Fibroblast of skin of left quadriceps (primary cell): ENCODE measurements at regions not wholly inside any gene's neighbourhood (a gene's known extent, or its start where the extent isn't known, plus 50 kb on each side); places are given as distances from the start of the nearest gene placed in this dataset.
"Not testable (repeated sequence)": the region's sequence is repeated elsewhere in the genome, so short reads cannot be mapped to it uniquely, and the experiment has no call there.

ENCODE experiments used
- DNase-seq, 2 experiments: peaks; one replicate each; pipeline ENCODE4 v3.0.0-alpha.2; 2013; ENCODE audit warnings: low read depth in 2 of 2

- DNase-seq: no peak
These were observed 226.1 kb upstream of the SH3BP4 start for GRCh38 chr2:234725528-234726264.

- DNase-seq: no peak
These were observed 227.0 kb upstream of the SH3BP4 start for GRCh38 chr2:234724850-234725249.

- DNase-seq: no peak
These were observed 226.5 kb upstream of the ARL4C start for GRCh38 chr2:234723400-234723799.

DNA sequence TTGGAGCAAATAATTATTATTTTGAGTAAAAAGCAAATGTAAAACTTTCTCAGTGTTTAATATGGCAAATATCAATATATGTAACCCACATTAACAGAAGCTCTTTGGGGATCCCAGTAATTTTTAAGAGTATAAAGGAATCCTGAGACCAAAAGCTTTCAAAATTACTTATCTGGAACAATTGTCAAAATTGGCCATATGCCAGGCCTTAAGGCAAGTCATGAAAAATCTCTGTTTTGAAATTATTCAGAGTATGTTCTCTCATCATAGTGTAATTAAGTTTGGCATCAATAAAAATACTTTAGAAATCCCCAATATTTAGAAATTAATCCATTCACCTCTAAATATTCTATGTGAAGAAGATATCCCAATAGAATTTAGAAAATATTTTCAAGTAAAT is 225.3 kb upstream of the ARL4C start:
- no peak for DNase-seq

DNA sequence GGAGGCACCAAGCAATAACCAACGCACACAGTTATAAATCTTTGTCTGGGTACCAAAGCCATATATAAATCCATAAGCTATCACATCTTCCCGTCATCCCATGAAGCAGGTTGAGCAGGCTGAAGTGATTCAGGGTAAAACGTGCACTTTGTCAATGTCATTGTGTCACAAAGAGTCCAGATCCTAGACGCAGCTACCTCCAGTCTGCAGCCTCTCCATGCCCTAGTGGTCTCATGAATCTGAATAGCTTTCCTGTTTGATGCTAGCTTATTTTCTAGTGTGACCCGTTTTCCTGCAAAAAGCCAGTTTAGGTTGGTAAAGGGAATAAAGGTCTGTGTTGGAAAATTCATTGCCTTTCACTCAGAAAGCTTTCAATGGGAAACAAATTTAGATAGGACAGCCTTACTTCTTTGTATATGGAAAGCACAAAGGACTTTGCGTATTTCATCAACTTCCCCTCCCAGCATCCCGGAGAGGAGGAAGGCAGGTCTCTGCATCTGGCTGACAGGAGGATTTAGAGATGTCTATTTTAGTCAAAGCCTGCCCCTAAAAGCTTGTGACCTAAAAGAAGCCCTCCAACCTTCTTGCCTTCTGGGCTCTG is 222.3 kb upstream of the ARL4C start:
- no peak for DNase-seq

DNA sequence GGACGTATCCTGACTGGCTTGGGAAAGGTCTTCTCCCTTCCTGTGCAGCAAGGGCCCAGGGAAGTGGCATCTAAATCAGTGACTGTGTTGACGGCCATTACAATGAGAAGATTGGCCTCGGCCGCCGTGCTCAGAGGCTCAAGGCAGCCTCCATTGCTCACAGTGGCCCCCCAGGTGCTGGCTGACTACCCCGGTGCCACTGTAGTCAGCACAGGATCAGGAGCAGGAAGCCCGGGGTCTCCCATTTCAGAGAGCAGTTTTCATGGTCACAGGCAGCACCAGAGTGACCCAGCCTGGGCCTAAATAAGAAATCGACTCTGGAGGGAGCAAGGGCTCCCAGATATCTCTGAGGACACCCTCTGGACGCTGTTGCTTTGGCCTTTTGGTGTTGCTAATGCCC is 219.4 kb upstream of the ARL4C start:
- DNase-seq: no peak

- DNase-seq: no peak
These were observed 218.9 kb upstream of the ARL4C start for GRCh38 chr2:234715671-234716250.

GRCh38 chr2:234714711-234715110 is 217.8 kb upstream of the ARL4C start:
- DNase-seq: no peak

DNA sequence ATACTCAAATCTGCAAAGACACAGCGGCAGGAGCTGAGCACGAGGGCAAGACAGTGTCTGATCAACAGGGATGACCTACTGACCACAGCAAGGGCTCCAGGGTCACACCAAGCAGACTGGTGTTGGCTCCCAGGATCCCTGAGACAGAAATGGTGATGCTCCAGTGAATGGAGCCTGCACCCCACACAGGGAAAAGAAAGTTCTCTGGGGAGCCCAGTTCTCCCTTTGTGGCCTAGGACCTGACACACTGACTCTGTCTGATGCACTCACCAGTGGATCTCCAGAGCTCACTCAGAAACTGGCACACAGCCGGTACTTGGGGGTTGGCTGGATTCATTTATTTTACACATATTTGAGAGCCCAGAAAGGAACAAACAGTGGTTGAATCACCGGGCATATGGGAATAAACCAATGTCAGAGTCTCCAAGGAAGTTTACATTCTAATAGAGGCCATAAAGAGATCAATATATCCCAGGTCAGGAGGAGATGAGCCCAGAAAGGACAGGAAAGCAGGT is 215.6 kb upstream of the ARL4C start:
- no peak for DNase-seq

GRCh38 chr2:234711308-234711707 is 214.4 kb upstream of the ARL4C start:
- no peak for DNase-seq

DNA sequence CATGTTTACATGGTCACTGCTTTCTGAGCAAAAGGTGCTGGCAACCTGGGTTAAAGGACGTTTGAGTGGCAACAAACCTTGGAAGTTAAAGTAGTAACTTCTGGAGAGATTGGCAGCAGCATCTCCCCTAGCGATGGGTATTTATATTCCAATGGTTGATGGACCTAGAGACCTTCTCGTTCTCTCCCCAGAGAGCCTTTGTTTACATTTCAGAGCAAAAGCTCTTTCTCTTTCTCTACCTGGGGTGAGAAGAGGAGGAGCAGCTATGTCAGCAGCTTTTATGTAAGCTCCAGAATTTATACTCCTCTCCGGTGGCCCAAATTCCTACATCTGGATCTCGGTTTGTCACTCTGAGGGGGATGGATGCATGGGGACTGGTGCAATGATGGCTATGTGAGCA is 213.7 kb upstream of the ARL4C start:
- DNase-seq: no peak

GRCh38 chr2:234710066-234710465 is 213.2 kb upstream of the ARL4C start:
- no peak for DNase-seq

DNA sequence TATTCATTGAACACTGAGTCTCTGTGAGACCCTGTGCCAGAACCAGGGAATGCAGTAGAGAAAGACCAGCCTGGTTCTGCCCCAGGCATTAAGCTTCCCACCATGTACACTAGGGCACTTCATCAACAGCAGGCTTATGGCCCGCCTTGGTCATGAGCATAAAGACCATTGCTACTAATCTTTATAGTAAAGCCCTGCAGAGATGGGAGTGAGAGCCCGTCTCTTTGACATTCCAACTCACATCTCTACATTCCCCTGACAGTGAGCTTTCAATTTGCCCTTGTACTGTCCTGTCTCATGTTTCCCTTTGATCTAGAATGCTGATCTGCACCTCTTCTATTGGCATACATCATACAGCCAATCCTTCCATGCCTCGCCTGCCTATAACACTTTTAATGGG is 211.8 kb upstream of the ARL4C start:
- DNase-seq: no peak

DNA sequence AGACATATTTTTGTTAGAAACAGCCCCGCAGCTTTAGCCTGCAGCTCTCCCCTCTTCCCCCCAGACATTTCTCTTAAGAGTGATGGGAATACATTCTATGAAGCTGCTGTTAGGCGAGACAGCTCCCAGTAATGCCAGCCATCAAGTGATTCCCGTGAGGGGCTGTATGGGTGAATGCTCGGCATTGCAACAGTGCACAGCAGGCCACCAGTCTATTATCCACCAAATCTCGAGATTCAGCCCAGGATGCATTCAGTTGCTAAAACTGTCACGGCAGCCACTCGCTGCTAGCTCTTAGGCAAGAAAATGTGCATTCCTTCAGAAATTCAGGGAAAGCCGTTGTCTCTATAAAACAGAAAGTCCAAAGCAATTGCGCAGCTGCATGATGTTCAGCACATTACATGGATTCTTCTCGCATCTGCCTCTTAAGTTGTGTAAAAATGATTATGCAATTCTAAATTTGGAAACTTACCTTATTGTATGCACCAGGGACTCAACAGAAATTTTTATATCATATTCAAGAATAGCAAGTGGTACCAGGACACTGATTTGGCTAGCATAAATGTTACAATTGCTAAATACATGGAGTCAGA is 211.3 kb upstream of the ARL4C start:
- DNase-seq: no peak

DNA sequence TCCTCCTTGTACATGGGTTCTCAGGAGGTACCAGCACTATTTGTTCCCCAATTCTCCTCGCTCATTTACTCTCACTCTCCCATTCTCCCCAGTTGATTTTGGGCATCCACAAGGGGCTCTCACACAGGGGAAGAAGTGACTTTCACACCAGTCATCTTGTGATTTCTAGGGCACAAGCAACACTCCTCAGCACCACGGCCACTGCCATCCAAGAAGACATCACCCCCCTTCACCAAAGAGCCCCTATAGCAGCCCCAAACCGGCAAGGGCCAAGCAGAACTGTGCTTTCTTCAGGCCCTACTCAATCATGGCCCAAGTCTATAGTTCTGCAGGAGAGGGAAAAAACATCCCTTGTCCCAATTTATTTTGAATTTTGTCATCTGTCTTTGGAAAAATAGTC is 209.2 kb upstream of the ARL4C start:
- DNase-seq: no peak

- no peak for DNase-seq
These were observed 208.2 kb upstream of the ARL4C start for GRCh38 chr2:234705108-234705507.

DNA sequence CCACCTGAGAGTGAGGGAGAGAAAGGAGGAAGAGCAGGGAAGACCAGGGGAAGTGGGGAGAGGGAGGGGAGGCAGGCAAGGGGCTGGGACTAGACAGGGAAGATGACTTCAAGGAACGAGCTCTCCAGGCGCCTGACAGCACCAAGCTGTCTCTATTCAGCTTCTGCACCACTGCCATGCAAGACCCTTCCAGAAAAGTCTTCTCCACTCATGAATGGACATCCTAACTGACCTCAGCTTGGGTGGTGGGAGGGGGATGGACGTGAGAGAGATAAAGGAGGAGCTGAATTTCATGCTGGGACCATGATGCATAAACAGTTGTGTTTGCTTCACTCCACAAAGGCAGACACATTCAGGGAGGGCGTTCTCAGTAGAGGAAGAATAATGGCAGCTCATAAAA is 206.4 kb upstream of the ARL4C start:
- no peak for DNase-seq

DNA sequence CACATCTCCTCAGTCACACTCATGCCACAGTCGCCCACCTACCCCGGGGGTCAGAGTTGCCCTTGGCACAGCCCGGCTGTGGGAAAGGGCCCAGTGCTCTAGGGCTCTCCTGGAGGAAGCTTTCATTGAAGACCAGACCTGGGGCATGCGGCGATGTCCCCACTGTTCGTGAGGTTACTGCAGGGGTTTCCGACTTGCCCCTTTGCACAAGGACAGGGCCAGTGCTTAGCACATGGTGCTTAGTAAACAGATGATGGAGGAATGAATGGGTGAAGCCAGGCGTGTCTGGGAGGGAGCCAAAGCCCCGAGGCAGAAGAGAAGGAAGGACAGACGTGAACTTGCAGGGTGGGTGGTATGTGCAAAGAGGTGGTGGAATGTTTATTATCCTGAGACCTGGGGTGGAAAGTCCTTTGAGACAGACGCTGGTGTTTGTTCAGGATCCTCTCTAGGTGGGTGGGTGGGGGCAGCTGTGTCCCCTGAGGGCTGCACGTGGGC is 205.9 kb upstream of the ARL4C start:
- no peak for DNase-seq

- DNase-seq: no peak
These were observed 205.0 kb upstream of the ARL4C start for GRCh38 chr2:234701841-234702240.

DNA sequence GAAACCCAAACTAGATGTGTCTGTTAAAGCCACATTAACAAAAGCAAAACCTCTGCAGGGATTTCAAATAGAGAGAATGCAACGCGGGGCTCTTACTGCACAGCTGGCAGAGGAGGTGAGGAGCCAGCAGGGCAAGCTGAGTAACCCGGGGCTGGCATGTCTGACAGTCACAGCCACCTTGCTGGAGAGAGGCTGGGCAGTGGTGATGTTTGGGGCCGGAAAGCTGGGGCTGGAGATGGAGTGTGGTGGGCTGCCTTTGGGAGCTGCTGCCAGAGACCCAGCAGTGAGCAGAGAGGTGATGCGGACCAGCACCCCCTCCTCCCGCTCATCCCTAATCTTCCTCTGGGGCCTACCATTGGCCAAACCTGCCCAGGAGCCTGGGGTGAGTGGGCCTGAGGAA is 204.5 kb upstream of the ARL4C start:
- no peak for DNase-seq

- DNase-seq: no peak
These were observed 202.6 kb upstream of the ARL4C start for GRCh38 chr2:234699456-234699855.

DNA sequence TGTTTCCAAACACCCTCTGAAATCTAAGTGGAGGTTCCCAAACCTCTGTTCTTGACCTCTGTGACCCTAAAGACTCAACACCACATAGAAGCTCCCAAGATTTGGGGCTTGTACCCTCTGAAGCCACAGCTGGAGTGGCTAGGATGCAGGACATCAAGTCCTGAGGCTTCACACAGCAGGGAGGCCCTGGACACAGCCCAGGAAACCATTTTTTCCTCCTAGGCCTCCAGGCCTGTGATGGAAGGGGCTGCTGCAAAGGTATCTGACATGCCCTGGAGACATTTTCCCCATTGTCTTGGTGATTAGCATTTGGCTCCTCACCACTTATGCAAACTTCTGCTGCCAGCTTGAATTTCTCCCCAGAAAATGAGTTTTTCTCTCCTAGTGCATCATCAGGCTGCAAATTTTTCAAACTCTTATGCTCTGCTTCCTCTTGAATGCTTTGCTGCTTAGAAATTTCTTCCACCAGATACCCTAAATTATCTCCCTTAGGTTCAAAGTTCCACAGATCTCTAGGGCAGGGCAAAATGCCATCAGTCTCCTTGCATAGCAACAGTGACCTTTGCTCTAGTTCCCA is 200.5 kb upstream of the ARL4C start:
- not testable (repeated sequence) for DNase-seq
